Testis (tissue), 2 donors: ENCODE measurements at regions not wholly inside any gene's neighbourhood (a gene's known extent, or its start where the extent isn't known, plus 50 kb on each side); places are given as distances from the start of the nearest gene placed in this dataset.

Experiments
- POLR2A ChIP-seq: fragments of 450-650 bp; IDR thresholded peaks from one replicate; pipeline ENCODE4 v1.6.1; 2017; ENCODE audit warnings: antibody characterized with exemption, mild to moderate bottlenecking, moderate library complexity
- TF ChIP-seq, protein P1 (sequence below), 3 experiments: fragments of 450-650 bp in 2 of 3; fragments of 200-600 bp in 1 of 3; sonication (generic) in 1 of 3; IDR thresholded peaks; one replicate each; pipeline ENCODE4 v1.5.1; 2016 to 2019; ENCODE audit warnings: antibody characterized with exemption in 3 of 3, mild to moderate bottlenecking in 2 of 3, moderate library complexity in 1 of 3

DNA sequence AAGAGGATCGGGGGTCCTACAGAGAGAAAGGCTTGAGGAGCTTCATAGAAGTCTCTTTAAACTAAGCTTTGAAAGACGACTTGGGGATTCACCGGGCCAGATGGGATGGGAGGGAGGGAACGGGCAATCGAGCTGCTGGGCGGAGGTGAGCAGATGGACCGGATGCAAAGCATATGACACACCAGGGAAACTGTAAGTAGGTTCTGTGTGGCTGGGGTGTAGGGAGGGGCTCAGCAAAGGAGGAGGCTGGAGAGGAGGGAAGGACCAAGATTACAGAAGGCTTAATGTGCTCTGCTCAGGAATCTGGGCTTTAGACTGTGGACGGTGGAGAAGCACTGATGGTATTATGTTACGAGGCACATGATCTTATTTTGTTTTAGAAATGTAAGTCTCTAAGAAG, 131.5 kb downstream of the MAIP1 start:
- TF ChIP-seq, protein P1, sequence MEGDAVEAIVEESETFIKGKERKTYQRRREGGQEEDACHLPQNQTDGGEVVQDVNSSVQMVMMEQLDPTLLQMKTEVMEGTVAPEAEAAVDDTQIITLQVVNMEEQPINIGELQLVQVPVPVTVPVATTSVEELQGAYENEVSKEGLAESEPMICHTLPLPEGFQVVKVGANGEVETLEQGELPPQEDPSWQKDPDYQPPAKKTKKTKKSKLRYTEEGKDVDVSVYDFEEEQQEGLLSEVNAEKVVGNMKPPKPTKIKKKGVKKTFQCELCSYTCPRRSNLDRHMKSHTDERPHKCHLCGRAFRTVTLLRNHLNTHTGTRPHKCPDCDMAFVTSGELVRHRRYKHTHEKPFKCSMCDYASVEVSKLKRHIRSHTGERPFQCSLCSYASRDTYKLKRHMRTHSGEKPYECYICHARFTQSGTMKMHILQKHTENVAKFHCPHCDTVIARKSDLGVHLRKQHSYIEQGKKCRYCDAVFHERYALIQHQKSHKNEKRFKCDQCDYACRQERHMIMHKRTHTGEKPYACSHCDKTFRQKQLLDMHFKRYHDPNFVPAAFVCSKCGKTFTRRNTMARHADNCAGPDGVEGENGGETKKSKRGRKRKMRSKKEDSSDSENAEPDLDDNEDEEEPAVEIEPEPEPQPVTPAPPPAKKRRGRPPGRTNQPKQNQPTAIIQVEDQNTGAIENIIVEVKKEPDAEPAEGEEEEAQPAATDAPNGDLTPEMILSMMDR (IDR thresholded peaks at IDR 0.05) = no peak
- no peak for TF ChIP-seq POLR2A
